ENCODE measurements at regions not wholly inside any gene's neighbourhood (a gene's known extent, or its start where the extent isn't known, plus 50 kb on each side); places are given as distances from the start of the nearest gene placed in this dataset.

- TF ChIP-seq CTCF (IDR thresholded peaks at IDR 0.05) (no peak), ZFX (IDR thresholded peaks at IDR 0.05; ENCODE audit: borderline replicate concordance) (no peak)
- H3K27ac ChIP-seq, result no peak overlapping the region
Measured at GRCh38 chr12:60173224-60174170, 577.7 kb downstream of the SLC16A7 start.

- no peak for TF ChIP-seq CTCF (IDR thresholded peaks at IDR 0.05)
- TF ChIP-seq ZFX (IDR thresholded peaks at IDR 0.05; ENCODE audit: borderline replicate concordance), result no peak
- no peak overlapping the region for H3K27ac ChIP-seq
Measured at GRCh38 chr12:60174476-60174875, 578.6 kb downstream of the SLC16A7 start.

GRCh38 chr12:60174941-60175340, 579.1 kb downstream of the SLC16A7 start:
- no peak overlapping the region for H3K27ac ChIP-seq
- TF ChIP-seq ZFX (IDR thresholded peaks at IDR 0.05; ENCODE audit: borderline replicate concordance), result no peak
- no peak for TF ChIP-seq CTCF (IDR thresholded peaks at IDR 0.05)

- H3K27ac ChIP-seq, result no peak overlapping the region
- TF ChIP-seq ZFX (IDR thresholded peaks at IDR 0.05; ENCODE audit: borderline replicate concordance), result no peak
- no peak for TF ChIP-seq CTCF (IDR thresholded peaks at IDR 0.05)
Measured at GRCh38 chr12:60176891-60177290, 581.1 kb downstream of the SLC16A7 start.

- no peak overlapping the region for H3K27ac ChIP-seq
- TF ChIP-seq ZFX (IDR thresholded peaks at IDR 0.05; ENCODE audit: borderline replicate concordance) (no peak), CTCF (IDR thresholded peaks at IDR 0.05) (no peak)
Measured at GRCh38 chr12:60180298-60180697, 584.5 kb downstream of the SLC16A7 start.

- no peak for TF ChIP-seq ZFX (IDR thresholded peaks at IDR 0.05; ENCODE audit: borderline replicate concordance)
- TF ChIP-seq CTCF (IDR thresholded peaks at IDR 0.05), result no peak
- no peak overlapping the region for H3K27ac ChIP-seq
Measured at GRCh38 chr12:60182354-60182753, 586.5 kb downstream of the SLC16A7 start.

GRCh38 chr12:60184096-60184495, 588.3 kb downstream of the SLC16A7 start:
- TF ChIP-seq ZFX (IDR thresholded peaks at IDR 0.05; ENCODE audit: borderline replicate concordance) (no peak), CTCF (IDR thresholded peaks at IDR 0.05) (no peak)
- no peak overlapping the region for H3K27ac ChIP-seq

Data from 22Rv1 (cell line).